Transverse colon (tissue), 4 donors: ENCODE measurements at regions not wholly inside any gene's neighbourhood (a gene's known extent, or its start where the extent isn't known, plus 50 kb on each side); places are given as distances from the start of the nearest gene placed in this dataset.

Experiments used
- DNase-seq: peaks from one replicate; pipeline ENCODE4 v3.0.0-alpha.2; 2019
- H3K27ac ChIP-seq, 4 donors: fragments of 200-600 bp; sonication (generic); 2 replicates each; pipeline ENCODE4 v1.5.1; 2016 to 2018; ENCODE audit warnings: inconsistent platforms in 4 of 4
- H3K27me3 ChIP-seq: fragments of 200-600 bp; sonication (generic); 2 replicates; pipeline ENCODE4 v1.5.1; 2017; ENCODE audit warnings: inconsistent platforms
- H3K36me3 ChIP-seq, 4 donors: fragments of 200-600 bp; sonication (generic); 2 replicates each; pipeline ENCODE4 v1.5.1; 2017 to 2019; ENCODE audit warnings: inconsistent platforms in 4 of 4
- H3K4me1 ChIP-seq, 4 donors: fragments of 200-600 bp; sonication (generic); 2 replicates each; pipeline ENCODE4 v1.5.1; 2017 to 2020; ENCODE audit warnings: inconsistent platforms in 4 of 4
- H3K4me3 ChIP-seq, 4 donors: fragments of 200-600 bp; sonication (generic); 1 replicate in 1 of 4; 2 replicates in 3 of 4; pipeline versions ENCODE4 v1.5.1 to v1.6.1; 2017 to 2019; ENCODE audit warnings: inconsistent platforms in 4 of 4
- H3K9me3 ChIP-seq, 2 donors: fragments of 200-600 bp; sonication (generic); 2 replicates each; pipeline ENCODE4 v1.5.1; 2017 to 2019; ENCODE audit warnings: inconsistent platforms in 2 of 2
- CTCF ChIP-seq, 5 experiments: fragments of 200-600 bp in 3 of 5; fragments of 450-650 bp in 2 of 5; sonication (generic) in 3 of 5; IDR thresholded peaks; 1 replicate in 2 of 5; 2 replicates in 3 of 5; pipeline ENCODE4 v1.5.1; 2016 to 2017; ENCODE audit warnings: antibody characterized with exemption in 5 of 5, inconsistent platforms in 3 of 5, mild to moderate bottlenecking in 2 of 5, moderate library complexity in 1 of 5
- EP300 ChIP-seq: sonication (generic); formaldehyde crosslinking; IDR thresholded peaks from one replicate; pipeline ENCODE4 v1.6.1; 2017; ENCODE audit warnings: antibody characterized with exemption, low read depth
- POLR2A ChIP-seq: fragments of 450-650 bp; IDR thresholded peaks from one replicate; pipeline ENCODE4 v1.6.1; 2016; ENCODE audit warnings: antibody characterized with exemption, mild to moderate bottlenecking, moderate library complexity
- POLR2AphosphoS5 ChIP-seq, 3 donors: sonication (generic); formaldehyde crosslinking; IDR thresholded peaks; one replicate each; pipeline ENCODE4 v1.6.1; 2016; ENCODE audit warnings: antibody characterized with exemption in 3 of 3
- WGBS, 2 donors: methylation state at CpG; one replicate each; pipeline ENCODE4 v1.1.5; 2018; ENCODE audit warnings: low coverage in 1 of 2; 5-methylcytosine and 5-hydroxymethylcytosine counted together
- in situ Hi-C, 4 donors: fragments of 200-750 bp; cut with MboI; loops; one replicate each; pipeline versions ENCODE4 v1.15.0 to v1.15.1; 2017; ENCODE audit warnings: low sequenced_read_pairs in 3 of 4, low pct_ligation_motif_present in 1 of 4, low pct_unique_long_range_greater_than_20kb in 1 of 4
- intact Hi-C: fragments of 100-400 bp; cut with DNase I; formaldehyde crosslinking; loops from one replicate; pipeline ENCODE4 v1.15.1; 2023; ENCODE audit warnings: low total_unique reads

- intact Hi-C loops = loop anchor here (10.0 kb wide), 1 partner anchor 258 kb away; no protein-coding TSS in a partner anchor
- WGBS, 2 donors = 70 to 86% methylated on average over 1 of the region's 1 CpG
Observed at GRCh38 chr4:157997296-157997695, 175.5 kb downstream of the GASK1B start.

DNA sequence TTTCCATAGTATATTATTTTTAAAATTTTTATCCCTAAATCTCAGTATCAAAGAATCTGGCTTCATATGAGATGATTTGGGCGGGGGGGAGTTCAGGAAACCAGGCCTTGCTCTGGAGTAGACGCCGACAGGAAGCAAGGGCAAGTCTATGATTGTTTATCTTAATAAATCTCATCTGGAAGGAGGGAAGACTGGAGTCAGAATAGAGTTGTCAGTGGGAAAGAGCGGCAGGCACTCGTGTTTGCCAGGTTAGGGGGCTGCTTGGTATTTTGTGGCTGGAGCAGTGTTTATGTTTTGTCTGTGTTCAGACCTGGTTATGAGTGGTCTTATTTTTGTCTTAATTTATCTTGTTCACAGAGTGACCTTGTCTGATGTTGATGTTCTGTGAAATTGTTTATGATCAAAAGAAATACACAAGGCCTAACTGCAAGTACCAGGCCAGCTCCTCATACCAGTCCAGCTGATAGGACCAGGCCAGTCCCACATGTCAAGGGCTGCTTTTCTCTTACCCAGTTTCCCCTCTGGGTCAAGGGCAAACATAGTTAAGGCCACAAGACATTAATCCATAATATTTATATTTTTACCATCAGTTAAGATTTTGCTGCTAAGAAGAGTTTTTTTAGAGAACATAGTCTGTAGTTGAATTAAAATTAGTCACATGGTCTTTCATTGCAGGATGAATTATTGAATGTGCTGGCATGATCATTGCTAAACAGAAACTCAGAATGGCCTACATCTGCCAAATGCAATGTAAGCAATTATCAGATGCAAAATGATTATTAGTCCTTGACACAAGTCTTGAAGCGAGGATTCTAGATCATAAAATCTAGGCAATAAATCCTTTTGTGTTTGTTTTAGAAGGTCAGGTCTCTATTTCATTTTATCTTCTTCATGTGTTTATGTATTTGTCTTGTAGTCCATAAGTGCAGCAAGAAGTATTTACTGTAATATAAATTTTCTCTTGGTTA lies 176.5 kb downstream of the GASK1B start:
- WGBS, 2 donors = 53 to 57% methylated on average over 3 to 6 of the region's 6 CpGs
- H3K4me1 ChIP-seq = peaks cover 0 to 33% (median 6%) of the 10 kb centered on the region in 4 donors
- peak overlapping the region in 1 of 4 donors; percentile 22 for H3K27ac ChIP-seq
- no peaks in the 10 kb centered on the region for H3K9me3 ChIP-seq
- intact Hi-C loops = loop anchor here (10.0 kb wide), 1 partner anchor 258 kb away; no protein-coding TSS in a partner anchor
- in situ Hi-C loops = loop anchor here in 3 of 4 donors (10.0 to 25.0 kb wide), 4 partner anchors 166 to 784 kb away; partner anchors contain the start of genes GASK1B (in 1 of the 3) and GRIA2 (in 1 of the 3)
- H3K4me3 ChIP-seq = no peak overlapping the region
- TF ChIP-seq POLR2AphosphoS5 (IDR thresholded peaks at IDR 0.05) (no peak), CTCF (IDR thresholded peaks at IDR 0.05) (no peak), EP300 (no peak), POLR2A (no peak)
- no peaks in the 10 kb centered on the region for H3K36me3 ChIP-seq
- no peaks in the 10 kb centered on the region for H3K27me3 ChIP-seq
- DNase-seq = no peak

More at GRCh38 chr4:157997296-157997695, 175.5 kb downstream of the GASK1B start:
- H3K9me3 ChIP-seq = no peaks in the 10 kb centered on the region
- no peak for DNase-seq
- TF ChIP-seq EP300 = no peak
- no peak for TF ChIP-seq CTCF (IDR thresholded peaks at IDR 0.05)
- no peak for TF ChIP-seq POLR2AphosphoS5 (IDR thresholded peaks at IDR 0.05)
- H3K27me3 ChIP-seq = no peaks in the 10 kb centered on the region
- H3K4me1 ChIP-seq = peaks cover 0 to 38% (median 3%) of the 10 kb centered on the region in 4 donors
- no peak overlapping the region for H3K4me3 ChIP-seq
- in situ Hi-C loops = loop anchor here in 3 of 4 donors (10.0 to 25.0 kb wide), 4 partner anchors 165 to 785 kb away; partner anchors contain the start of genes GASK1B (in 1 of the 3) and GRIA2 (in 1 of the 3)
- no peaks in the 10 kb centered on the region for H3K36me3 ChIP-seq
- no peak overlapping the region for H3K27ac ChIP-seq

DNA sequence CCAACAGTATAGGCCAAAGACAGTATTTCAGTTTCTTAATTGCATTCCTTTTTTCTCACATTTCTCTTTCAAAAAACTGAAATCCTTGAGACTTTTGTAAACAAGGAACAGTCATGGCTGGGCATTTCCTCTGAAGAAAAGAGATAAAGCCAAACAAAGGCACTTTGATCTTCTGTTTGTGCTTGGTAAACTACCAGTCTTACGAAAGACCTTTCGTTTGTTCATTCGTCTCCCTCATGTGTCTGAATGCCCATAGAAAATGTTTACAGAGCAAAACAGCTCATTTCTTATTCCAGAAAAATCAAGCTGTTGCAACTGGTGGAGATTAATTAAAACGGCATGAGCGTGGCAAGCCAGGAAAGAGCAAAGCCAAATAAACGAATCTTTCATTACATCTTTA lies 178.0 kb downstream of the GASK1B start:
- no peaks in the 10 kb centered on the region for H3K36me3 ChIP-seq
- intact Hi-C loops (loop anchor here (10.0 kb wide), 1 partner anchor 260 kb away; no protein-coding TSS in a partner anchor), in situ Hi-C loops (loop anchor here in 3 of 4 donors (5.0 to 25.0 kb wide), 5 partner anchors 167 to 783 kb away; partner anchors contain the start of genes GASK1B (in 1 of the 3) and GRIA2 (in 1 of the 3))
- TF ChIP-seq EP300 (no peak), POLR2AphosphoS5 (IDR thresholded peaks at IDR 0.05) (no peak), POLR2A (no peak), CTCF (IDR thresholded peaks at IDR 0.05) (no peak)
- no peak for DNase-seq
- H3K4me1 ChIP-seq = peaks cover 0 to 33% (median 6%) of the 10 kb centered on the region in 4 donors
- peak overlapping the region in 2 of 4 donors; percentile 35 to 38 for H3K27ac ChIP-seq
- WGBS, 2 donors = 28 to 37% methylated on average over 6 of the region's 6 CpGs
- no peaks in the 10 kb centered on the region for H3K9me3 ChIP-seq
- H3K4me3 ChIP-seq = no peak overlapping the region
- no peaks in the 10 kb centered on the region for H3K27me3 ChIP-seq
